SK-N-SH treated with all-trans-retinoic acid at 6 μM for 48 hours (cell line): ENCODE measurements at regions not wholly inside any gene's neighbourhood (a gene's known extent, or its start where the extent isn't known, plus 50 kb on each side); places are given as distances from the start of the nearest gene placed in this dataset.

Source experiments
- ATAC-seq: fragments of 200-7000 bp; cut with Tn5 transposase; 3 replicates; pipeline ENCODE4 v1.9.1; 2020; ENCODE audit warnings: mild to moderate bottlenecking, moderate library complexity
- ARNTL ChIP-seq: fragments of 450-650 bp; formaldehyde crosslinking; IDR thresholded peaks from 2 replicates; pipeline ENCODE4 v1.5.0; 2020; ENCODE audit warnings: low read depth, mild to moderate bottlenecking, moderate library complexity, borderline replicate concordance
- BACH2 ChIP-seq: fragments of 250-450 bp; sonication (Bioruptor Pico); IDR thresholded peaks from 2 replicates; pipeline ENCODE4 v1.9.0; 2021; ENCODE audit warnings: mild to moderate bottlenecking, borderline replicate concordance
- CSDC2 ChIP-seq: fragments of 250-450 bp; sonication (Bioruptor Pico); IDR thresholded peaks from 2 replicates; pipeline ENCODE4 v1.5.0; 2020; ENCODE audit warnings: mild to moderate bottlenecking, moderate library complexity
- ESRRG ChIP-seq: fragments of 250-450 bp; sonication (Bioruptor Pico); IDR thresholded peaks from 2 replicates; pipeline ENCODE4 v1.6.1; 2021; ENCODE audit warnings: mild to moderate bottlenecking
- GLIS3 ChIP-seq: fragments of 250-450 bp; sonication (Bioruptor Pico); IDR thresholded peaks from 2 replicates; pipeline ENCODE4 v1.5.0; 2020; ENCODE audit warnings: mild to moderate bottlenecking, moderate library complexity
- ISL1 ChIP-seq: fragments of 250-450 bp; sonication (Bioruptor Pico); IDR thresholded peaks from 2 replicates; pipeline ENCODE4 v2.1.2; 2022; ENCODE audit warnings: mild to moderate bottlenecking, moderate library complexity
- OSR1 ChIP-seq: fragments of 250-450 bp; sonication (Bioruptor Pico); IDR thresholded peaks from 2 replicates; pipeline ENCODE4 v1.8.0; 2022; ENCODE audit warnings: moderate library complexity, mild to moderate bottlenecking, inconsistent platforms
- PPARA ChIP-seq: fragments of 250-450 bp; sonication (Bioruptor Pico); IDR thresholded peaks from 2 replicates; pipeline ENCODE4 v1.5.0; 2020; ENCODE audit warnings: mild to moderate bottlenecking, borderline replicate concordance
- RARB ChIP-seq: fragments of 250-450 bp; sonication (Bioruptor Pico); IDR thresholded peaks from 2 replicates; pipeline ENCODE4 v1.8.0; 2021; ENCODE audit warnings: mild to moderate bottlenecking, moderate library complexity
- SNAI2 ChIP-seq: fragments of 250-450 bp; sonication (Bioruptor Pico); IDR thresholded peaks from 2 replicates; pipeline ENCODE4 v1.5.0; 2020; ENCODE audit warnings: mild to moderate bottlenecking, moderate library complexity
- TCF4 ChIP-seq: fragments of 250-450 bp; sonication (Bioruptor Pico); IDR thresholded peaks from 2 replicates; pipeline ENCODE4 v1.8.0; 2021; ENCODE audit warnings: mild to moderate bottlenecking, moderate library complexity, borderline replicate concordance
- TOX ChIP-seq: fragments of 250-450 bp; sonication (Bioruptor Pico); IDR thresholded peaks from 2 replicates; pipeline ENCODE4 v1.8.0; 2021; ENCODE audit warnings: mild to moderate bottlenecking, moderate library complexity, borderline replicate concordance
- ZFP3 ChIP-seq: fragments of 250-450 bp; sonication (Bioruptor Pico); IDR thresholded peaks from 2 replicates; pipeline ENCODE4 v1.5.0; 2020; ENCODE audit warnings: mild to moderate bottlenecking, moderate library complexity
- ZFP30 ChIP-seq: fragments of 450-650 bp; formaldehyde crosslinking; IDR thresholded peaks from 2 replicates; pipeline ENCODE4 v1.5.0; 2022; ENCODE audit warnings: mild to moderate bottlenecking, moderate library complexity
- ZNF565 ChIP-seq: fragments of 450-650 bp; formaldehyde crosslinking; conservative IDR thresholded peaks from 2 replicates; pipeline ENCODE4 v1.5.0; 2020; ENCODE audit warnings: low read depth, mild to moderate bottlenecking, moderate library complexity
- ZNF70 ChIP-seq: fragments of 450-650 bp; formaldehyde crosslinking; IDR thresholded peaks from 2 replicates; pipeline ENCODE4 v1.5.0; 2020; ENCODE audit warnings: mild to moderate bottlenecking, moderate library complexity
- ZNF8 ChIP-seq: fragments of 450-650 bp; formaldehyde crosslinking; IDR thresholded peaks from 2 replicates; pipeline ENCODE4 v1.5.0; 2020; ENCODE audit warnings: mild to moderate bottlenecking, moderate library complexity
- TF ChIP-seq, protein P1 (sequence below): fragments of 250-450 bp; sonication (Bioruptor Pico); IDR thresholded peaks from 2 replicates; pipeline ENCODE4 v1.8.0; 2020; ENCODE audit warnings: mild to moderate bottlenecking, moderate library complexity, borderline replicate concordance
- TF ChIP-seq, protein P2 (sequence below): fragments of 250-450 bp; sonication (Bioruptor Pico); IDR thresholded peaks from 2 replicates; pipeline ENCODE4 v1.5.0; 2020; ENCODE audit warnings: mild to moderate bottlenecking, moderate library complexity
- TF ChIP-seq, protein P3 (sequence below): fragments of 250-450 bp; sonication (Bioruptor Pico); IDR thresholded peaks from 2 replicates; pipeline ENCODE4 v1.5.1; 2021; ENCODE audit warnings: mild to moderate bottlenecking, moderate library complexity

DNA sequence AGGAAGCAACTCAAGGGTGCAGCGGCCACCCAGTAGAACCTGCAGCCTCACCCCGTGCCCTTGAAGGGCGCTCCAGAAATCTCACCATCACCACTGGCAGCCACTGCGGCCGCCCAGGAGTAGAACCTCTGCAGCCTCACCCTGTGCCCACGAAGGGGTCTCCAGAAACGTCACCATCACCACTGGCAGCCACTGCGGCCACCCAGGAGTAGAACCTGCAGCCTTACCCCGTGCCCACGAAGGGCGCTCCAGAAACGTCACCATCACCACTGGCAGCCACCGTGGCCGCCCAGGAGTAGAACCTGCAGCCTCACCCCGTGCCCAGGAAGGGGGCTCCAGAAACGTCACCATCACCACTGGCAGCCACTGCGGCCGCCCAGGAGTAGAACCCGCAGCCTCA, 336.0 kb downstream of the TEX29 start:
- ATAC-seq: no peak
- TF ChIP-seq PPARA (CRISPR knock-in tag) (no peak), ISL1 (CRISPR knock-in tag) (no peak), ARNTL (CRISPR knock-in tag) (no peak), OSR1 (no peak), ZNF8 (CRISPR knock-in tag) (no peak), ESRRG (CRISPR knock-in tag) (no peak), ZFP30 (no peak), RARB (no peak), BACH2 (CRISPR knock-in tag) (no peak)
- TF ChIP-seq, protein P1, sequence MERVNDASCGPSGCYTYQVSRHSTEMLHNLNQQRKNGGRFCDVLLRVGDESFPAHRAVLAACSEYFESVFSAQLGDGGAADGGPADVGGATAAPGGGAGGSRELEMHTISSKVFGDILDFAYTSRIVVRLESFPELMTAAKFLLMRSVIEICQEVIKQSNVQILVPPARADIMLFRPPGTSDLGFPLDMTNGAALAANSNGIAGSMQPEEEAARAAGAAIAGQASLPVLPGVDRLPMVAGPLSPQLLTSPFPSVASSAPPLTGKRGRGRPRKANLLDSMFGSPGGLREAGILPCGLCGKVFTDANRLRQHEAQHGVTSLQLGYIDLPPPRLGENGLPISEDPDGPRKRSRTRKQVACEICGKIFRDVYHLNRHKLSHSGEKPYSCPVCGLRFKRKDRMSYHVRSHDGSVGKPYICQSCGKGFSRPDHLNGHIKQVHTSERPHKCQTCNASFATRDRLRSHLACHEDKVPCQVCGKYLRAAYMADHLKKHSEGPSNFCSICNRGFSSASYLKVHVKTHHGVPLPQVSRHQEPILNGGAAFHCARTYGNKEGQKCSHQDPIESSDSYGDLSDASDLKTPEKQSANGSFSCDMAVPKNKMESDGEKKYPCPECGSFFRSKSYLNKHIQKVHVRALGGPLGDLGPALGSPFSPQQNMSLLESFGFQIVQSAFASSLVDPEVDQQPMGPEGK (CRISPR knock-in tag): no peak
- TF ChIP-seq, all 23 proteins: peak for 0

DNA sequence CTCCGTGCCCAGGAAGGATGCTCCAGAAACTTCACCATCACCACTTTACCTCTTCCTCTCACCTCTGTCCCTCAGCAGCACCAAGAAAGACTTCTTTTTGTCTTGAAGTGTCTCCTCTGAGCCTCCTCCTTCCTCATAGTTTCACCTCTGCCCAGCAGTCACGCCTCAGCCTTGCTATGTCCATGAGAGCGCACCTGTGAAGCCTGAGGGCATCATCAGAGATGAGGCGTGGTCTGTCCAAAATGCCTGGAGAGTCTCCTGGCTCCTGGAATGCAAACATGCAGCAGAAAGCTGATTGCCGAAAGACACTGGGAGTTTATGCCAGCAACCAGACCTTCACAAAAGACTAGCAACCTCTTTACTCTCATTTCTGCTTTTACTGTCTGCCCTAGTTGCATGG, 336.6 kb downstream of the TEX29 start:
- no peak for ATAC-seq
- TF ChIP-seq PPARA (CRISPR knock-in tag) (no peak), ZNF70 (CRISPR knock-in tag) (no peak), TCF4 (CRISPR knock-in tag) (no peak), ISL1 (CRISPR knock-in tag) (no peak), RARB (no peak), CSDC2 (CRISPR knock-in tag) (no peak)

DNA sequence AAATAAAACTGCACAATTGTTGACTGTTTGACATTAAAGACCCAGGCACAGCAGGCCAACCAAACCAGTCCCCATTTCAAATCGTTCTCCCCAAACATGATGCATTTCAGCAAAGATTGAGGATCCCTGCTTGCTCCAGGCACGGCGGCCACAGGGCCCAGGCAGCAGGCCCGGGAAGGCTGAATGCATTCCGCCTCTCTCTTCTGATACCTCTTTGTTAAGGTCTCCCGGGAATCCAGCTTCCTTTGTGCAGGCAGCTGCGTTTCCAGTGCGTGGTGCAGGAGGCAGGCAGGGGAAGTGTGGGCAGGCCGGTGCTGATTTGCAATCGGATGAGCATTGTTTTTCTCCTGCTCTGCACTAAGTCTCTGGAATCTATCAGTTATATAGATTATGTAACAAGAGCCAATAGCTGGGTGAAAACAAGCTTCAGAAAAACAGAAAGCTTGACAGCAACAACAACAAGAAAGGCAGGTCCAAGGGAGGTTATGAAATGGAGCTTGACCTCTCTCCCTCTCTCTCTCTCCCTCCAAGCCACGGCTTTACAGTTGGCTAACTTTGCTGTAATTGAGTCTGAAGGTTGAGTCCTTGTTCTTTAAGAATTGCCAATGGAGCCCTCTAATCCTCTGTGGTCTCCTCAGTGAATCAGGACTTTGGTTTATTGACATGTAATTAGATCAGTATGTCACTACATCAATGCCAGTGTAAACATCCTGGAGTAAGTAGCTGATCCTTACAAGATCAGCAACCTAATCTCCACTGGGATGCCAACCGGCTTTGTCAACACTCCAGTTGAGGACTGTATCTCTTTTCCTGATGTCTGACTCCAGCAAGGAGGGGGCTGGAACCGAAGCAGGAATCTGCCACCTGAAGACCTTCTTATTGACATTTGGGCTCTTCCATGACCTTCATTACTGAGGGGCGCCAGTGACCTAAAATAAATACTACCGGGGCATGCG, 338.0 kb downstream of the TEX29 start:
- TF ChIP-seq, protein P1 (CRISPR knock-in tag): no peak
- TF ChIP-seq ZNF565 (CRISPR knock-in tag) (no peak), CSDC2 (CRISPR knock-in tag) (no peak), TCF4 (CRISPR knock-in tag) (no peak), ISL1 (CRISPR knock-in tag) (no peak), ZNF8 (CRISPR knock-in tag) (no peak), TOX (CRISPR knock-in tag) (no peak), ZFP30 (no peak), ZNF70 (CRISPR knock-in tag) (no peak), ARNTL (CRISPR knock-in tag) (no peak), GLIS3 (CRISPR knock-in tag) (no peak)
- ATAC-seq: no peak

DNA sequence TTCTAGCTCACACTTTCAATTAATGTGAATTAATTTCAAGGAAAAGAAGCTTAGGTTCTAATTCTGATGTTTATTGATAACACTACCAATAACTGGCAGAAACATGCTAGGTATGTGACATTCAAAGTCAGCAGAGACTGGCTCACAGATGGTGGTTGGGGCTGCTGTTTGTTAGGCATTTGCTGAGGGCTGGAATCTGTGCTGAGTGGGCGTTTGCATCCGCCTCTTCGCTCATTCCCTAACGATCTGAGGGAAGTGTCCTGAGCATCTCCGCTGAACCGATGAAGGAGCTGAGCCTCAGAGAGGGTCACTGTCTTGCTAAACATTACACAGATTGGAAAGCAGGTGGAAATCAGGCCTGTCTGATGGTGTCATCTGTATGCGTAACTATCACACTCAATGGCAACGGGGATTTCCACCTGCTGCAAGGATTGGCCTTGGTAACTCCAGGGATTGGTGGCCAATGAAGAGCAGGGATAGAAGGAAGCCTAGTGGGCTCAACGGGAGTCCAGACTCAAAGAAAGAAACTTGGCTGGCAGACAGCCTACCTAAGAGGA, 338.9 kb downstream of the TEX29 start:
- no peak for TF ChIP-seq OSR1
- no peak for TF ChIP-seq TOX (CRISPR knock-in tag)
- no peak for TF ChIP-seq ZFP30
- TF ChIP-seq TCF4 (CRISPR knock-in tag): no peak
- TF ChIP-seq ZNF8 (CRISPR knock-in tag): no peak
- TF ChIP-seq, protein P2, sequence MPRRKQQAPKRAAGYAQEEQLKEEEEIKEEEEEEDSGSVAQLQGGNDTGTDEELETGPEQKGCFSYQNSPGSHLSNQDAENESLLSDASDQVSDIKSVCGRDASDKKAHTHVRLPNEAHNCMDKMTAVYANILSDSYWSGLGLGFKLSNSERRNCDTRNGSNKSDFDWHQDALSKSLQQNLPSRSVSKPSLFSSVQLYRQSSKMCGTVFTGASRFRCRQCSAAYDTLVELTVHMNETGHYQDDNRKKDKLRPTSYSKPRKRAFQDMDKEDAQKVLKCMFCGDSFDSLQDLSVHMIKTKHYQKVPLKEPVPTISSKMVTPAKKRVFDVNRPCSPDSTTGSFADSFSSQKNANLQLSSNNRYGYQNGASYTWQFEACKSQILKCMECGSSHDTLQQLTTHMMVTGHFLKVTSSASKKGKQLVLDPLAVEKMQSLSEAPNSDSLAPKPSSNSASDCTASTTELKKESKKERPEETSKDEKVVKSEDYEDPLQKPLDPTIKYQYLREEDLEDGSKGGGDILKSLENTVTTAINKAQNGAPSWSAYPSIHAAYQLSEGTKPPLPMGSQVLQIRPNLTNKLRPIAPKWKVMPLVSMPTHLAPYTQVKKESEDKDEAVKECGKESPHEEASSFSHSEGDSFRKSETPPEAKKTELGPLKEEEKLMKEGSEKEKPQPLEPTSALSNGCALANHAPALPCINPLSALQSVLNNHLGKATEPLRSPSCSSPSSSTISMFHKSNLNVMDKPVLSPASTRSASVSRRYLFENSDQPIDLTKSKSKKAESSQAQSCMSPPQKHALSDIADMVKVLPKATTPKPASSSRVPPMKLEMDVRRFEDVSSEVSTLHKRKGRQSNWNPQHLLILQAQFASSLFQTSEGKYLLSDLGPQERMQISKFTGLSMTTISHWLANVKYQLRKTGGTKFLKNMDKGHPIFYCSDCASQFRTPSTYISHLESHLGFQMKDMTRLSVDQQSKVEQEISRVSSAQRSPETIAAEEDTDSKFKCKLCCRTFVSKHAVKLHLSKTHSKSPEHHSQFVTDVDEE (CRISPR knock-in tag): no peak
- TF ChIP-seq PPARA (CRISPR knock-in tag): no peak
- TF ChIP-seq, protein P3, sequence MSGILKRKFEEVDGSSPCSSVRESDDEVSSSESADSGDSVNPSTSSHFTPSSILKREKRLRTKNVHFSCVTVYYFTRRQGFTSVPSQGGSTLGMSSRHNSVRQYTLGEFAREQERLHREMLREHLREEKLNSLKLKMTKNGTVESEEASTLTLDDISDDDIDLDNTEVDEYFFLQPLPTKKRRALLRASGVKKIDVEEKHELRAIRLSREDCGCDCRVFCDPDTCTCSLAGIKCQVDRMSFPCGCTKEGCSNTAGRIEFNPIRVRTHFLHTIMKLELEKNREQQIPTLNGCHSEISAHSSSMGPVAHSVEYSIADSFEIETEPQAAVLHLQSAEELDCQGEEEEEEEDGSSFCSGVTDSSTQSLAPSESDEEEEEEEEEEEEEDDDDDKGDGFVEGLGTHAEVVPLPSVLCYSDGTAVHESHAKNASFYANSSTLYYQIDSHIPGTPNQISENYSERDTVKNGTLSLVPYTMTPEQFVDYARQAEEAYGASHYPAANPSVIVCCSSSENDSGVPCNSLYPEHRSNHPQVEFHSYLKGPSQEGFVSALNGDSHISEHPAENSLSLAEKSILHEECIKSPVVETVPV (CRISPR knock-in tag): no peak
- TF ChIP-seq ARNTL (CRISPR knock-in tag): no peak
- no peak for TF ChIP-seq CSDC2 (CRISPR knock-in tag)
- TF ChIP-seq ESRRG (CRISPR knock-in tag): no peak
- TF ChIP-seq ZFP3: no peak
- no peak for TF ChIP-seq ISL1 (CRISPR knock-in tag)
- TF ChIP-seq GLIS3 (CRISPR knock-in tag): no peak
- TF ChIP-seq, protein P1 (CRISPR knock-in tag): no peak
- no peak for TF ChIP-seq SNAI2 (CRISPR knock-in tag)
- no peak for TF ChIP-seq ZNF70 (CRISPR knock-in tag)
- ATAC-seq: no peak
